Calu3 (cell line): ENCODE measurements at regions not wholly inside any gene's neighbourhood (a gene's known extent, or its start where the extent isn't known, plus 50 kb on each side); places are given as distances from the start of the nearest gene placed in this dataset.

Experiments used
- BruUV-seq: library from RNA; stranded (reverse); fragments of 400-500 nt; replicated peaks from 2 replicates; lab custom pipeline; 2021; lab: Mats Ljungman, UMichigan
- CTCF ChIA-PET: fragments of 300-600 bp; sonication (Branson Sonifier 250); formaldehyde crosslinking; loops from one replicate; lab custom pipeline; 2022; ENCODE audit warnings: antibody characterized with exemption; lab: Charles Lee
- DNase-seq: peaks from one replicate; pipeline ENCODE4 v3.0.0; 2022
- H3K27ac Mint-ChIP-seq: one replicate; pipeline ENCODE4 v1.8.0; 2022; ENCODE audit warnings: mixed read lengths; ENCODE audit not compliant: unreplicated experiment
- H3K27me3 Mint-ChIP-seq: one replicate; pipeline ENCODE4 v1.8.0; 2022; ENCODE audit warnings: mixed read lengths; ENCODE audit not compliant: unreplicated experiment
- H3K36me3 Mint-ChIP-seq: one replicate; pipeline ENCODE4 v1.8.0; 2022; ENCODE audit warnings: mild to moderate bottlenecking, moderate library complexity, mixed read lengths; ENCODE audit not compliant: insufficient read depth, unreplicated experiment
- H3K4me1 Mint-ChIP-seq: one replicate; pipeline ENCODE4 v1.8.0; 2022; ENCODE audit warnings: mild to moderate bottlenecking, low read depth, mixed read lengths; ENCODE audit not compliant: unreplicated experiment
- H3K4me3 Mint-ChIP-seq: one replicate; pipeline ENCODE4 v1.8.0; 2022; ENCODE audit warnings: mild to moderate bottlenecking, low read depth, moderate library complexity, mixed read lengths; ENCODE audit not compliant: unreplicated experiment
- H3K9me3 Mint-ChIP-seq: one replicate; pipeline ENCODE4 v1.8.0; 2022; ENCODE audit warnings: low read depth, mixed read lengths; ENCODE audit not compliant: unreplicated experiment
- CTCF ChIP-seq: fragments of 200-600 bp; IDR thresholded peaks from one replicate; pipeline ENCODE4 v1.8.0; 2022; ENCODE audit warnings: antibody characterized with exemption; ENCODE audit not compliant: unreplicated experiment
- intact Hi-C: fragments of 100-400 bp; cut with micrococcal nuclease; formaldehyde crosslinking; loops from one replicate; pipeline ENCODE4 v1.10.0; 2022; ENCODE audit not compliant: unreplicated experiment

GRCh38 chr2:184297085-184297484 is 301.2 kb upstream of the ZNF804A start:
- DNase-seq: no peak
- CTCF ChIA-PET: no interaction called here
- TF ChIP-seq CTCF: no peak
- H3K9me3 Mint-ChIP-seq: peaks cover 2% of the 10 kb centered on the region
- H3K4me3 Mint-ChIP-seq: no peak overlapping the region
- intact Hi-C loops: no loop called here
- no peaks in the 10 kb centered on the region for H3K4me1 Mint-ChIP-seq
- H3K36me3 Mint-ChIP-seq: no peaks in the 10 kb centered on the region
- H3K27ac Mint-ChIP-seq: no peak overlapping the region
- H3K27me3 Mint-ChIP-seq: no peaks in the 10 kb centered on the region
- BruUV-seq: no TSS peak

DNA sequence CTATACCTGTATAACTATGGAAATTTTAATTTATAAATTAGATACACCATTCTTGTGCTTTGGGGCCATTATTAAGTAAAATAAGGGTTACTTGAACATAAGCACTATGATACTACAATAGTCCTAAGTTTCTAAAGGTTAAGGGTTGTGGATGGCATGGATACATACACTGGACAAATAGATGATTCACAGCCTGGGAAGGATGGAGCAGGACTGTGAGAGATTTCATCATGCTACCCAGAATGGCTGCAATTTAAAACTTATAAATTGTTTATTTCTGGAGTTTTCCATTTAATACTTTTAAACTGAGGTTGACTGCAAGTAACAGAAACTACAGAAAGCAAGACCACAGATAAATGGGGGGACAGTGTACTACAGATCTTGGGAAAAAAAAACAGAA is 295.8 kb upstream of the ZNF804A start:
- BruUV-seq: no TSS peak
- Mint-ChIP-seq H3K4me3 (no peak overlapping the region), H3K27ac (no peak overlapping the region), H3K27me3 (no peaks in the 10 kb centered on the region), H3K4me1 (no peaks in the 10 kb centered on the region), H3K36me3 (no peaks in the 10 kb centered on the region), H3K9me3 (peaks cover 2% of the 10 kb centered on the region)
- TF ChIP-seq CTCF: no peak
- CTCF ChIA-PET: no interaction called here
- no peak for DNase-seq
- intact Hi-C loops: no loop called here

DNA sequence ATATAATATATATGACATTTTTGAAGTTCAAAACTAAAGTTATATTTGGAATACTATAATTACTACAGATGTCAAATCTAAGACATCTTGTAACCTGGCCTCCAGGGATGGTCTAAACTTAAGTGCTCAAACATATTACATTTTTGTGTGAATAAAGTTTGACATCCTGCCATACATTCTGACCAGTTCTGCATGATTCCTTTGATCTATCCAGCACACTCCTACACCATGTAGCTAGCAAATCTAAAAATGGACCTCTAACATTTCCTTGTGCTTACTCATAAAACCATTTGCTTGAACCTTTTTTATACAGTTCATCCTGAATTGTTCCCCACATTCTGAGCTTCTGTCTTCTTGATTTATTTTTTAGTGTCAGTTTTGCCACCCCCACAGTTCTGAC is 294.3 kb upstream of the ZNF804A start:
- Mint-ChIP-seq H3K27me3 (no peaks in the 10 kb centered on the region), H3K4me3 (no peak overlapping the region), H3K36me3 (no peaks in the 10 kb centered on the region), H3K4me1 (no peaks in the 10 kb centered on the region), H3K9me3 (no peaks in the 10 kb centered on the region), H3K27ac (no peak overlapping the region)
- no TSS peak for BruUV-seq
- no peak for DNase-seq
- CTCF ChIA-PET: no interaction called here
- intact Hi-C loops: no loop called here
- no peak for TF ChIP-seq CTCF

- Mint-ChIP-seq H3K27me3 (no peaks in the 10 kb centered on the region), H3K27ac (no peak overlapping the region), H3K9me3 (no peaks in the 10 kb centered on the region), H3K36me3 (no peaks in the 10 kb centered on the region), H3K4me3 (no peak overlapping the region), H3K4me1 (no peaks in the 10 kb centered on the region)
- intact Hi-C loops: no loop called here
- TF ChIP-seq CTCF: no peak
- DNase-seq: no peak
- no TSS peak for BruUV-seq
- CTCF ChIA-PET: no interaction called here
Measured at GRCh38 chr2:184305105-184305504, 293.2 kb upstream of the ZNF804A start.
